HepG2 (cell line): ENCODE measurements at regions not wholly inside any gene's neighbourhood (a gene's known extent, or its start where the extent isn't known, plus 50 kb on each side); places are given as distances from the start of the nearest gene placed in this dataset.

Experiments
- ATAC-seq: fragments of 200-7000 bp; cut with Tn5 transposase; 3 replicates; pipeline ENCODE4 v1.9.1; 2020; ENCODE audit warnings: mild to moderate bottlenecking, moderate library complexity
- BruUV-seq: library from RNA; stranded (reverse); fragments of 400-500 nt; replicated peaks from 2 replicates; lab custom pipeline; 2021; lab: Mats Ljungman, UMichigan
- CTCF ChIA-PET: fragments of 300-600 bp; formaldehyde crosslinking; extraction: SDS; loops from one replicate; lab custom pipeline; 2021; ENCODE audit warnings: low total read pairs, inconsistent platforms, low intra/inter-chr PET ratio; lab: Yijun Ruan, JAX
- POLR2A ChIA-PET: fragments of 350-600 bp; sonication (Branson Sonifier 250); formaldehyde crosslinking; loops from one replicate; lab custom pipeline; 2020; ENCODE audit warnings: antibody characterized with exemption, inconsistent platforms; lab: Yijun Ruan, JAX
- DNase-seq: peaks from one replicate; pipeline ENCODE4 v3.0.0-alpha.2; 2015; ENCODE audit warnings: low spot score
- FAIRE-seq: peaks from 3 replicates; lab custom pipeline; 2011; peaks lifted over from hg19 to GRCh38; lab: Jason Lieb, UNC
- H2AFZ ChIP-seq: one replicate; pipeline ENCODE4 v1.6.1; 2011; ENCODE audit warnings: low read length, inconsistent platforms
- H3K27ac ChIP-seq: fragments of 300-600 bp; 3 replicates; pipeline ENCODE4 v1.8.0; 2011; ENCODE audit warnings: mixed run types, mild to moderate bottlenecking, mixed read lengths, low read length, inconsistent platforms; ENCODE audit not compliant: insufficient read depth; ENCODE audit errors: extremely low read length
- H3K27me3 ChIP-seq, 2 experiments: fragments of 200-600 bp in 1 of 2; 2 replicates in 1 of 2; 3 replicates in 1 of 2; pipeline versions ENCODE4 v1.6.0 to v1.8.0; 2011; ENCODE audit warnings: low read length in 2 of 2, mild to moderate bottlenecking in 2 of 2, moderate library complexity in 2 of 2, inconsistent platforms in 1 of 2; ENCODE audit not compliant: insufficient read depth in 2 of 2, control insufficient read depth in 1 of 2
- H3K36me3 ChIP-seq, 2 experiments: fragments of 200-600 bp in 1 of 2; replicated peaks in 1 of 2; 2 replicates in 1 of 2; 3 replicates in 1 of 2; pipeline versions ENCODE4 v1.5.1 to v1.8.0; 2011; ENCODE audit warnings: low read length in 2 of 2, inconsistent platforms in 1 of 2; ENCODE audit not compliant: insufficient read depth in 2 of 2, control insufficient read depth in 1 of 2
- H3K4me1 ChIP-seq: 2 replicates; pipeline ENCODE4 v1.5.1; 2012; ENCODE audit warnings: low read length, inconsistent platforms; ENCODE audit not compliant: insufficient read depth
- H3K4me2 ChIP-seq: 2 replicates; pipeline ENCODE4 v1.6.0; 2011; ENCODE audit warnings: low read depth, low read length, inconsistent platforms
- H3K4me3 ChIP-seq, 3 experiments: fragments of 200-600 bp in 1 of 3; sonication (generic), shearing (Covaris generic) in 1 of 3; replicated peaks in 1 of 3; 2 replicates each; pipeline ENCODE4 v1.5.1; 2011 to 2016; ENCODE audit warnings: low read length in 3 of 3, inconsistent platforms in 2 of 3, low read depth in 2 of 3, mild to moderate bottlenecking in 2 of 3, control low read depth in 1 of 3, mixed read lengths in 1 of 3; ENCODE audit not compliant: insufficient read depth in 1 of 3
- H3K79me2 ChIP-seq: one replicate; pipeline ENCODE4 v1.6.1; 2011; ENCODE audit warnings: low read length, inconsistent platforms; ENCODE audit not compliant: insufficient read depth
- H3K9ac ChIP-seq: 2 replicates; pipeline ENCODE4 v1.6.0; 2011; ENCODE audit warnings: mild to moderate bottlenecking, low read depth, low read length, inconsistent platforms; ENCODE audit not compliant: insufficient read depth
- H3K9me3 ChIP-seq: 2 replicates; pipeline ENCODE4 v1.5.1; 2012; ENCODE audit warnings: mild to moderate bottlenecking, low read length
- H4K20me1 ChIP-seq: 2 replicates; pipeline ENCODE4 v1.6.0; 2011; ENCODE audit warnings: inconsistent platforms, mild to moderate bottlenecking, low read length, moderate library complexity; ENCODE audit not compliant: insufficient read depth
- CREM ChIP-seq, 2 experiments: sonication (generic) in 1 of 2; formaldehyde crosslinking in 1 of 2; IDR thresholded peaks; 2 replicates each; pipeline versions ENCODE4 v1.4.0 to v1.6.1; 2016 to 2020; ENCODE audit warnings: antibody characterized with exemption in 1 of 2, mild to moderate bottlenecking in 1 of 2, missing genetic modification reagents in 1 of 2
- JARID2 ChIP-seq: sonication (generic); formaldehyde crosslinking; IDR thresholded peaks from 2 replicates; pipeline ENCODE4 v1.8.1; 2023; ENCODE audit warnings: missing genetic modification reagents, inconsistent platforms; ENCODE audit not compliant: insufficient replicate concordance
- MBD4 ChIP-seq: IDR thresholded peaks from 2 replicates; pipeline ENCODE4 v1.6.1; 2012; ENCODE audit warnings: low read length, inconsistent platforms, borderline replicate concordance
- RAD51 ChIP-seq: fragments of 450-650 bp; IDR thresholded peaks from 2 replicates; pipeline ENCODE4 v1.6.1; 2016; ENCODE audit warnings: borderline replicate concordance
- ZBTB7B ChIP-seq: sonication (generic); formaldehyde crosslinking; IDR thresholded peaks from 2 replicates; pipeline ENCODE4 v1.4.0; 2020; ENCODE audit warnings: missing genetic modification reagents
- ZFP82 ChIP-seq: sonication (generic); formaldehyde crosslinking; IDR thresholded peaks from 2 replicates; pipeline ENCODE4 v1.5.1; 2020; ENCODE audit warnings: mild to moderate bottlenecking, missing genetic modification reagents, borderline replicate concordance
- ZNF136 ChIP-seq: sonication (generic); formaldehyde crosslinking; IDR thresholded peaks from 2 replicates; pipeline ENCODE4 v1.8.1; 2022; ENCODE audit warnings: low read depth, mild to moderate bottlenecking, moderate library complexity, missing genetic modification reagents
- WGBS: methylation state at CpG from one replicate; pipeline ENCODE4 v1.1.6; 2017; ENCODE audit warnings: low lambda C conversion rate; 5-methylcytosine and 5-hydroxymethylcytosine counted together
- in situ Hi-C: cut with HindIII; loops from 2 replicates; pipeline ENCODE4 v1.10.0; 2017; ENCODE audit warnings: low pct_unique_long_range_greater_than_20kb; ENCODE audit not compliant: extremely low pct_ligation_motif_present
- intact Hi-C: fragments of 100-400 bp; cut with micrococcal nuclease; formaldehyde crosslinking; loops from one replicate; pipeline ENCODE4 v1.10.0; 2022; ENCODE audit not compliant: unreplicated experiment

DNA sequence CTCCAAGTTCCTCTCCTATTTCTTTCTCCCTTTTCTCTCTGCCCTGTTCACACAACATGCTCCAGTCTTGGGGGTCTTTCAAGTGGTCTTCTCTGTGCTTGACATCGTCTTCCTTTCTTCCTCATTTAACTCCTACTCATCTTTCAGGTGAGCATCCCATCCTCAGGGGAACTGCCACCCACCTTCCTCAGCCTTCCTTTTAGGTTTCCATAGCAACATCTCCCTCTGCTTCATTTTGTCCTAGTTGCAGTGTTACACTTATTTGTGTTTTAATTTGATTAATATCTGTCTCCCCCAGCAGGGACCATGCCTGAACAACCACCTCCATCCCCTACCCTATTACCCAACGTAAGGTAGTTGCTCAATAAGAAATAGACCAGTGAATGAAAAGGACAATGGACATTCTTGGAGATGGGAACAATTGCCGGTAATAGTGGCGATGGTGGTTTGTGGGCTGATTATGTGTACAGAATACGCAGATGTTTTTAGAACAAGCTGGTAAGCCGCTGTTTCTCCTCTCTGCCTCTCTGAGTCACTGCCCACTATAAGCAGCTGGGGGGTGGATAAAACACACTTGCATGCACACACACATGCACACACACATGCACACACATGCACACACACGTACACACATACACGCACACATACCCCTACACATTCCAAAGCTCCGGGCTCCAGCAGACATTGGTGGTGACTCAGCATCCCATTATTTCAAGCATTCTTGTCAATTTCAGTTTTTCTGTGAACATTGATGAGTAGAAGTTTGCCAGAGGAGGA, 251.6 kb downstream of the GATA3 start:
- POLR2A ChIA-PET: no interaction called here
- intact Hi-C loops: no loop called here
- Histone ChIP-seq H3K27ac (no peak overlapping the region), H3K4me3 (no peak overlapping the region), H4K20me1 (no peaks in the 10 kb centered on the region), H3K79me2 (no peaks in the 10 kb centered on the region), H3K27me3 (peaks cover under 1 to 8% of the 10 kb centered on the region in 2 experiments; a peak in 3 of 5 replicates), H3K9me3 (no peaks in the 10 kb centered on the region), H3K9ac (no peak overlapping the region), H2AFZ (no peak overlapping the region), H3K4me1 (no peaks in the 10 kb centered on the region), H3K36me3 (no peaks in the 10 kb centered on the region), H3K4me2 (no peak overlapping the region)
- in situ Hi-C loops: no loop called here
- TF ChIP-seq MBD4 (no peak), ZNF136 (CRISPR knock-in tag) (no peak), ZBTB7B (CRISPR knock-in tag) (no peak)
- ATAC-seq: no peak
- no peak for DNase-seq
- no peak for FAIRE-seq
- no TSS peak for BruUV-seq
- CTCF ChIA-PET: no interaction called here
- 41% methylated on average over 9 of the region's 9 CpGs for WGBS

- FAIRE-seq: no peak
- no peak for TF ChIP-seq RAD51
- TF ChIP-seq CREM (IDR thresholded peaks at IDR 0.05): no peak
- no peak for TF ChIP-seq CREM (CRISPR knock-in tag; IDR thresholded peaks at IDR 0.05)
- no peak for TF ChIP-seq JARID2 (CRISPR knock-in tag)
- TF ChIP-seq ZFP82 (CRISPR knock-in tag): no peak
- H4K20me1 ChIP-seq: no peaks in the 10 kb centered on the region
- CTCF ChIA-PET: no interaction called here
- POLR2A ChIA-PET: no interaction called here
- BruUV-seq: no TSS peak
- H3K9ac ChIP-seq: no peak overlapping the region
- no peak overlapping the region for H3K27ac ChIP-seq
- peaks cover 2 to 5% of the 10 kb centered on the region in 2 experiments; a peak in 3 of 5 replicates for H3K27me3 ChIP-seq
- no peaks in the 10 kb centered on the region for H3K36me3 ChIP-seq
- H2AFZ ChIP-seq: no peak overlapping the region
- no peaks in the 10 kb centered on the region for H3K79me2 ChIP-seq
- in situ Hi-C loops: no loop called here
- WGBS: 43% methylated on average over 4 of the region's 4 CpGs
- intact Hi-C loops: no loop called here
- no peaks in the 10 kb centered on the region for H3K9me3 ChIP-seq
- no peak overlapping the region for H3K4me2 ChIP-seq
- no peaks in the 10 kb centered on the region for H3K4me1 ChIP-seq
- no peak for ATAC-seq
- DNase-seq: no peak
- H3K4me3 ChIP-seq: no peak overlapping the region
Measured at GRCh38 chr10:8306685-8307364, 252.3 kb downstream of the GATA3 start.
